ENCODE measurements at regions not wholly inside any gene's neighbourhood (a gene's known extent, or its start where the extent isn't known, plus 50 kb on each side); places are given as distances from the start of the nearest gene placed in this dataset.

DNA sequence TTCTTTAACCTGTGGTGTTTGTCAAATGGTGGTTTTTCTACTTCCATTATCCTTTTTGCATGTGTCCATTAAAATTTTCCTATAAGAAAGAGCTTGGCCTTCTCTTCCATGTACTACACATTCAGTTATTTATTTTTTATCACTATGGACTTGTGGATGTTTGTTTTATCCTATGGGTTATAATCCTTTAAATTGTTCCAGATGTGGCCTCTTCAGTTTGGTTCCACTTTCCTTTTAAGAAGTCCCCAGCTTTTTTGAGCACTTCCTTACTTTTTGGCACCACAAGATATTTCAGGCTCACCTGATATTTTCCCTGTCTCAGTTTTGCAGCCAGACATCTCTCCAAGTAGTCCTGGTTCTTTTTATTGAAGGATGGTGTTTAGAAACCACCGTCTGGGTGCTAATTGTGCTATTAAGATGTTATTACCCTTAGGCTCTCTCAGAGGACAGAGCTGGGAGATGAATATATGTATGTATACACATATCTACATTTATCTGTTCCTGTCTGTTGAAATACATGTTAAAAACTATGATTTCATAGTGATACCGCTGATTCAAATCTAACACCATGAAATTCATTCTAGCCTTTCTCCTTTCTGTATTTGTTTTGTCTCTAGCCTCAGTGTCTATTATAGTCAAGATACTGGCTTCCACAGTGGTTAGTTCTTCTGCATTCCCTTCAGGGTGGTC is 408.5 kb upstream of the RGS6 start:
- DNase-seq (ENCODE audit: low read depth), result no peak
- TF ChIP-seq, protein P1, sequence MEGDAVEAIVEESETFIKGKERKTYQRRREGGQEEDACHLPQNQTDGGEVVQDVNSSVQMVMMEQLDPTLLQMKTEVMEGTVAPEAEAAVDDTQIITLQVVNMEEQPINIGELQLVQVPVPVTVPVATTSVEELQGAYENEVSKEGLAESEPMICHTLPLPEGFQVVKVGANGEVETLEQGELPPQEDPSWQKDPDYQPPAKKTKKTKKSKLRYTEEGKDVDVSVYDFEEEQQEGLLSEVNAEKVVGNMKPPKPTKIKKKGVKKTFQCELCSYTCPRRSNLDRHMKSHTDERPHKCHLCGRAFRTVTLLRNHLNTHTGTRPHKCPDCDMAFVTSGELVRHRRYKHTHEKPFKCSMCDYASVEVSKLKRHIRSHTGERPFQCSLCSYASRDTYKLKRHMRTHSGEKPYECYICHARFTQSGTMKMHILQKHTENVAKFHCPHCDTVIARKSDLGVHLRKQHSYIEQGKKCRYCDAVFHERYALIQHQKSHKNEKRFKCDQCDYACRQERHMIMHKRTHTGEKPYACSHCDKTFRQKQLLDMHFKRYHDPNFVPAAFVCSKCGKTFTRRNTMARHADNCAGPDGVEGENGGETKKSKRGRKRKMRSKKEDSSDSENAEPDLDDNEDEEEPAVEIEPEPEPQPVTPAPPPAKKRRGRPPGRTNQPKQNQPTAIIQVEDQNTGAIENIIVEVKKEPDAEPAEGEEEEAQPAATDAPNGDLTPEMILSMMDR (IDR thresholded peaks at IDR 0.05; ENCODE audit: control insufficient read depth, extremely low read depth, insufficient read depth), result no peak
- no peak overlapping the region for H3K4me3 ChIP-seq (ENCODE audit: low read depth, low read length)

DNA sequence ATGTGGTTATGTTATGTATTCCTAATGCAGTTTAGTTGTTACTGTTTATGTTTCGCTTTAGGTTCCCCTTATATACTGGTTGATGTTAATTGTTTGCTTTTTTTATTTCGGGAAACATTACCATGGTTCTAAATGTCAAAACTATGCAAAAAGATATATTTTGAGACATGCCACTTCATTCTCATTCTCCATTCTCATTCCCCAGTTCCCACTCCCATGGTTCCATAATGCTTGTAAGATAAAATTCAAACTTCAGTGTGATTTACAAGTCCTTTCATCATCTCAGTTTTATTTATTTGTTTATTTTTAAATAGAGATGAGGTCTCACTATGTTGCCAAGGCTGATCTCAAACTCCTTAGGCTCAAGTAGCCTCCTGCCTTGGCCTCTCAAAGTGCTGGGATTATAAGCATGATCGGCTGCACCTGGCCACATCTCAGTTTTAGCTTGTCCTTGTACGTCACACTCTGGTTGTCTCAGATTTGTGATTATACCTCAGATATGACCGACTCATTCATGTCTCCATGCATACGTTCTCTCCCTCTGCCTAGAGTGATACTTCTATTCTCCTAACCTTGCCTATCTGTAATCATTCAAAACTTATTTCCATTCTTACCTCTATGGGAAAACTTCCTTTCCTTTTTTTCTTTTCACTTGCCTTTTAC is 407.8 kb upstream of the RGS6 start:
- no peak for DNase-seq (ENCODE audit: low read depth)
- no peak overlapping the region for H3K4me3 ChIP-seq (ENCODE audit: low read depth, low read length)
- TF ChIP-seq, protein P1 (IDR thresholded peaks at IDR 0.05; ENCODE audit: control insufficient read depth, extremely low read depth, insufficient read depth), result no peak

DNA sequence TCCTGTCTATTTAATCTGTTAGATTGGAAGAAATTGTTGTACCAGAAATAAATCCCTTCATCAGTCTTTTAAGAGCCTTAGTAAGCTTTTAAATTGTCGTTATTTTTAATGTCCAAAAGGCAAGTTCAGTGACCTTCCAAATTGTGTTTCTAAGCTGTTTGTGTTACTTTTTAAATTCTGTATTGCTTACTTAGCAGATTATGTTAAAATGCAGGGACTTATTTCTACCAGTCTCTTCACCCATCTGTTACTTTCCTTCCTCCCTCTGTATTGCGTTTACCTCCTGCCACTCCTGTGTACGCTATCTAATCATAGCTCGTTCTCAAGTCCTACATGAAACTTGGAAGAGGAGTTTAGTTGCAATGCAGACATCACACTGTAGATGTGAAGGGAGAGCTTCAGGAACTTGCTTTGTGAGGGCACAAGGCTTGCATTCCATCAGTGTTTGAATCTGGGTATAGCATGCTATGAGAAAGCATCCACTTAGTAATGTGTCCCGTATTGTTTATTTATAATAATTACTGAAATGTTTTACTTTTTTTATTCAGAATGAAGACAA is 406.5 kb upstream of the RGS6 start:
- TF ChIP-seq, protein P1 (IDR thresholded peaks at IDR 0.05; ENCODE audit: control insufficient read depth, extremely low read depth, insufficient read depth), result no peak
- DNase-seq (ENCODE audit: low read depth), result no peak
- no peak overlapping the region for H3K4me3 ChIP-seq (ENCODE audit: low read depth, low read length)

DNA sequence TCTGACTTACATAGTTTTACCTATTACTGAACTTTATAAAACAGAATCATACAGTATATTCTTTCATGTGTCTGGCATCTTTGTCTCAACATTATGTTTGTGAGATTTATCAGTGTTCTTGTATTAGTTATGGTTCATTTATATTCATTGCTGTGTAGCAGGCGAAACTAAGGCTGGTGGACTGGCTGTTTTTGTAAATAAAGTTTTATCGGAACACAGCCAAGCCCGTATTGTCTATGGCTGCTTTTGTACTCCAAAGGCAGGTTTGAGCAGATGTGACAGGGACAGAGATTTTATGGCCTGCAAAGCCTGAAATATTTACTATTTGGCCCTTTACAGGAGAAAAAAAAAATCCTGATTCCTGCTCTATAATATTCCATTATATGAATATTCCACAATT is 405.8 kb upstream of the RGS6 start:
- H3K4me3 ChIP-seq (ENCODE audit: low read depth, low read length), result no peak overlapping the region
- DNase-seq (ENCODE audit: low read depth), result no peak
- TF ChIP-seq, protein P1 (IDR thresholded peaks at IDR 0.05; ENCODE audit: control insufficient read depth, extremely low read depth, insufficient read depth), result no peak

DNA sequence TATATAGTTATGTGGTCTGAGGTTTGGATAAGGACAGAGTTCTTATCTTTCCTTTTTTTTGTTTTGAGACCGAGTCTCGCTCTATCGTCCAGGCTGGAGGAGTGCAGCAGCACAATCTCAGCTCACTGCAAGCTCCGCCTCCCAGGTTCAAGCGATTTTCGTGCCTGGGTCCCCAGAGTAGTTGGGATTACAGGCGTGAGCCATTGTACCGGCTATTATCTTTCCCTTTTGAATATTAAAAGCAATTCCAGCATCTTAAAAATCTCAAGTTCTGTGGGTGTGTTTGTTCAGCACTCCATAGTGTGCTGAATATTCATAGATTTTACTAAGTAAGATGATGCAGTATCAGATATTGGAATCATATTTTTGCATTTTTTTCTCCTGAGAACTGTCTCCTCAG is 404.4 kb upstream of the RGS6 start:
- no peak overlapping the region for H3K4me3 ChIP-seq (ENCODE audit: low read depth, low read length)
- no peak for DNase-seq (ENCODE audit: low read depth)
- TF ChIP-seq, protein P1 (IDR thresholded peaks at IDR 0.05; ENCODE audit: control insufficient read depth, extremely low read depth, insufficient read depth), result no peak

DNA sequence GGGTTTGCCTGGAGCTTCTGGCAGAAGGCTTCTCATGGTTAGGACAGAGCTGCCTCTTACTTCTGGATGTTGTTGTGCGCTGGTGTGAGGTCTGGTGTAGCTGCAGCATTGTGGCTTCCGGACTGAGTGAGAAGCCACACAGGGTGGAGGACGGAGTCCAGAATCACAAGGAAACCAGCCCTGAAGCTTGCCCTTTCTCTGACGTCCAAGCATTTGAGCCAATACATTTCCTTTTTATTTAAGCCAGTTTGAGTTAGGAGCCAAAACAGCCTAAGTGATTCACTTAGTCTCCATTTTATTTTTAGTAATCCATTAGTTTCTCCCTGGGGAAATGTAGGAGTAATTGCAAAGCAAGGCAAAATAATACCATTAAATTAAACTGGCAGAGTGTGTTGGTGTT is 402.4 kb upstream of the RGS6 start:
- TF ChIP-seq, protein P1 (IDR thresholded peaks at IDR 0.05; ENCODE audit: control insufficient read depth, extremely low read depth, insufficient read depth), result no peak
- no peak for DNase-seq (ENCODE audit: low read depth)
- H3K4me3 ChIP-seq (ENCODE audit: low read depth, low read length), result no peak overlapping the region

Measured in LNCaP clone FGC (cell line).